Activated CD4-positive, alpha-beta T cell treated with anti-CD3 and anti-CD28 coated beads for 24 hours (primary cell): ENCODE measurements at regions not wholly inside any gene's neighbourhood (a gene's known extent, or its start where the extent isn't known, plus 50 kb on each side); places are given as distances from the start of the nearest gene placed in this dataset.

Experiments
- DNase-seq, 2 donors: peaks; one replicate each; pipeline ENCODE4 v3.0.0-alpha.2; 2020; ENCODE audit warnings: low read depth in 2 of 2

- DNase-seq, result no peak
These were observed 486.1 kb upstream of the COBL start for GRCh38 chr7:51802718-51803117.

- DNase-seq, result no peak
These were observed 480.8 kb upstream of the COBL start for GRCh38 chr7:51797371-51797770.

- no peak for DNase-seq
These were observed 476.2 kb upstream of the COBL start for GRCh38 chr7:51792796-51793195.

GRCh38 chr7:51789489-51789888 lies 472.9 kb upstream of the COBL start:
- no peak for DNase-seq

GRCh38 chr7:51786284-51786683 lies 469.7 kb upstream of the COBL start:
- DNase-seq, result no peak

- DNase-seq, result no peak
These were observed 469.3 kb upstream of the COBL start for GRCh38 chr7:51785876-51786275.

GRCh38 chr7:51785171-51785570 lies 468.6 kb upstream of the COBL start:
- DNase-seq, result no peak

- no peak for DNase-seq
These were observed 466.6 kb upstream of the COBL start for GRCh38 chr7:51783241-51783640.

- no peak for DNase-seq
These were observed 461.5 kb upstream of the COBL start for GRCh38 chr7:51778121-51778520.

GRCh38 chr7:51774178-51774577 lies 457.6 kb upstream of the COBL start:
- DNase-seq, result no peak

- no peak for DNase-seq
These were observed 455.6 kb upstream of the COBL start for GRCh38 chr7:51772190-51772589.

- DNase-seq, result no peak
These were observed 448.4 kb upstream of the COBL start for GRCh38 chr7:51764976-51765375.

GRCh38 chr7:51759985-51760384 lies 443.4 kb upstream of the COBL start:
- DNase-seq, result no peak

- DNase-seq, result no peak
These were observed 441.4 kb upstream of the COBL start for GRCh38 chr7:51757960-51758359.

- no peak for DNase-seq
These were observed 416.3 kb upstream of the COBL start for GRCh38 chr7:51732951-51733350.

GRCh38 chr7:51732116-51732515 lies 415.5 kb upstream of the COBL start:
- no peak for DNase-seq

GRCh38 chr7:51731075-51731474 lies 414.5 kb upstream of the COBL start:
- no peak for DNase-seq

- no peak for DNase-seq
These were observed 410.8 kb upstream of the COBL start for GRCh38 chr7:51727441-51727840.

GRCh38 chr7:51706851-51707250 lies 390.2 kb upstream of the COBL start:
- DNase-seq, result no peak

GRCh38 chr7:51705701-51706100 lies 389.1 kb upstream of the COBL start:
- no peak for DNase-seq

- DNase-seq, result no peak
These were observed 386.1 kb upstream of the COBL start for GRCh38 chr7:51702673-51703072.

- no peak for DNase-seq
These were observed 385.3 kb upstream of the COBL start for GRCh38 chr7:51701935-51702334.

GRCh38 chr7:51700593-51701215 lies 384.1 kb upstream of the COBL start:
- DNase-seq, result no peak

GRCh38 chr7:51693258-51693657 lies 376.6 kb upstream of the COBL start:
- no peak for DNase-seq
